GM21723 (cell line): ENCODE measurements at regions not wholly inside any gene's neighbourhood (a gene's known extent, or its start where the extent isn't known, plus 50 kb on each side); places are given as distances from the start of the nearest gene placed in this dataset.
"Not testable (repeated sequence)": the region's sequence is repeated elsewhere in the genome, so short reads cannot be mapped to it uniquely, and the experiment has no call there.

Experiments
- ATAC-seq: cut with Tn5 transposase; IDR thresholded peaks from one replicate; pipeline ENCODE4 v1.9.1; 2021; ENCODE audit warnings: mild to moderate bottlenecking, moderate library complexity; ENCODE audit not compliant: unreplicated experiment

DNA sequence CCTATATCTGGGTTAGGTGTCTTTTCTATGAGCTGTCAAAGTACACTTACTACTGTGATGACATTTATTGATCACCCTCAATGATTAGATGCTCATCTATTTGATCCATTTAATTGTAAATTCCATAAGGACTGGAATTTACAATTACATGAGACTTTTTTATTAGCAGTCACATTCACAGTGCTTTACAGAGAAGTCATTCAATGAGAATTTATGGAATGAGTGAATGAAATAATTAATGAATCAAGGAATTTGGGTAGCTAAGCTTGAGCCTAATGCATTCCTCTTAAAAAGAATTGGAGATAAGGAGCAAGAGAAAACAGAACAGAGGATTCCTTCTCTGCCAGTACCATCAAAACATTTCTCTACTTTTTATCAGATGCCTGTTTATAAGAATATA lies 1437.5 kb upstream of the CDH8 start:
- ATAC-seq, result no peak

GRCh38 chr16:63467513-63467912 lies 1431.3 kb upstream of the CDH8 start:
- ATAC-seq, result no peak

- ATAC-seq, result no peak
Measured at GRCh38 chr16:63462316-63462715, 1426.1 kb upstream of the CDH8 start.

DNA sequence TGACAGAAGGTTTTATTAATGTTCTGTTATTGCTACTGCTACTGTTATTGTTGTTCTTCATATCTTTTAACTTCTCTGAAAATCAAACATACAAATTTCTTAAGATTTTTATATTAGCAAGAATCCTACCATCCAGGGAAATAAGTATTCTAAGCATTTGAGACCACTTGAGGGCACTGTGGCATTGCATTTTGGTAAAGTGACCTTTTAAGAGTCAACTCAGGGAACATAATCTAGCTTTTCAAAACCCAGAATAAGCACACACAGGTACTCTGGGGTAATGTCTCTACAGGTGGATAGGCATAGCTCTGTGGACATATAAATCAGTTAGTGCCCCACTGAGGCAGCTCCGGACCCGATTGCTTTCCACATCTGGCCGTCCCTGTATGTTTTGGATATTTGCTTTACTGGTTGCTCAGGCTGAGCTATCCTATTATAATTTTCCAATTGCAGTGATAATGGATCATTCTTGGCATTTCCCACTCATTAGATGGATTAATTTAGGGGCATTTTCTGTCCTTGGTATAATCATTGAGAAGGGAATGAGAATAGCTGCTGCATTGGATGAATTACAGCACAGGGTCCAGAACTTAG lies 1425.1 kb upstream of the CDH8 start:
- no peak for ATAC-seq

- ATAC-seq, result no peak
Measured at GRCh38 chr16:63458846-63459245, 1422.6 kb upstream of the CDH8 start.

GRCh38 chr16:63457869-63458268 lies 1421.6 kb upstream of the CDH8 start:
- no peak for ATAC-seq

DNA sequence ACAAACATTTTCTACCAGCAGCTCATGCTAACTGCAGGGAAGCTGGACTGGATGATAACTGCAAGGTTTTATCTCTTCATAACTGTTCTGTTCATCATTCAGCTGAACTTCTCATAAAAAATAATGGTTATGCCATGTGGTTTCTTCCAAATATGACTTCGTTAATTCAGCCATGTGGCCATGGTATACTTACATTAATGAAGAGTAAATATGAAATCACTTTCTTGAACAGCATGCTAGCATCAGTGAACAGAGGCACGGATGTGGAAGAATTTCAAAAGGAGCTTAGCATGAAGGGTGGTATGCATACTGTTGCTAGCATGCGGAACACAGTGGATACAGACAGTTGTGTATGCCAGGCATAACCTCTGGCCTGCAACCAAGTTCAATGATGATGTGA lies 1417.0 kb upstream of the CDH8 start:
- no peak for ATAC-seq

DNA sequence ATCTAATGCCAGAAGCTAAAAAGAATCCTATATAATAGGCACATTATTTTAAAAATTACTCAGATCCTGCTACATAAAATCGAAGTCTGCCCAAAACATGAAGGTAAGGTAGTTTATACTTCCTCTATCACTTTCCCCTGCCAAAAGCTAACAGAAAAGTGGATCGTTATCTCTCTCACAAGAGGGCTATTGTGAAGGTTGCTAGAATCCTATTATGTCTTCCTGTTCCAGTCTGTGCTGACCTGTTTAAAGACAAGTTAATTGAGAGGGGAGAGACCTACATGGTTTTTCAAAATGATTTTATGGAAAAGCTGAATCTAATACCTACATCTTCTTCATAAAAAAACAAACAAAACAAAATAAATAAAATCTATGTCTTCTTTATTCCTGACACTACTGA lies 1410.9 kb upstream of the CDH8 start:
- ATAC-seq, result no peak

DNA sequence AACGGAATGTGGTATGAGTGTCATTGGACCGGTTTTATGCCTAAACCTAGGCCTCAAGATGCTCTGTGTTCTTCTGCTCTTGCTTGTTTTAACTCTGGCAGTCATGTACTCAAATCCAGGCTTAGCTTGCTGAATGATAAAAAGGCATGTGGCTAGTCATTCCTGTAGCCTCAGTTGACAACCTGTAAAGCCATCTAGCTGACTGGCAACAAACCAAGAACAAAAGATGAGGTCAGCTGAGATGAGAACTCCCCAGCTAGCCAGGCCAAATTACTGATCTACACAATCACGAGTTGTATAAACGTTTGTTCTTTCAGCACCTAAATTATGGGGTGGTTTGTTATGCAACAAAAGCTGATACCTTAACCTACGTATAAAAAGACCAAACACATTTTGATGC lies 1406.0 kb upstream of the CDH8 start:
- no peak for ATAC-seq

GRCh38 chr16:63426275-63426870 lies 1390.1 kb upstream of the CDH8 start:
- ATAC-seq, result no peak

- ATAC-seq, result no peak
Measured at GRCh38 chr16:63422715-63423114, 1386.5 kb upstream of the CDH8 start.

DNA sequence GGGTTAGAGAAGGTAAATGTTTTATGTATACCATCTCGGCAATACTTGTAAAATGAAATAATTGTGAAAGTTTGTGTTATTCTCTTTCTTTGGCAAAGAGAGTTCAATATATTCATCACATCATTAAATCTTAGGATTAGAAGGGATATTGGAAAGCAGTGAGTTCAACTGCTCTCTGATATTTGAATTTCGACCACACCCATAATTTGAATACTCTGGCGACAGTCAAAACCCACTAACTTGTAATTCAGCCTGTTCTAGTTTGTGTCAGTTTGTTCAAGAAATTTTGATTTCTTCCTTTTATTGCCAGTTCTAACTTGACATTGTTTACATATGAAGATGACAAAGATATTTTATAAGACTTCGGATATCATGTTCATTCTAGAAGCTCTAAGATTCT lies 1380.5 kb upstream of the CDH8 start:
- ATAC-seq, result no peak

DNA sequence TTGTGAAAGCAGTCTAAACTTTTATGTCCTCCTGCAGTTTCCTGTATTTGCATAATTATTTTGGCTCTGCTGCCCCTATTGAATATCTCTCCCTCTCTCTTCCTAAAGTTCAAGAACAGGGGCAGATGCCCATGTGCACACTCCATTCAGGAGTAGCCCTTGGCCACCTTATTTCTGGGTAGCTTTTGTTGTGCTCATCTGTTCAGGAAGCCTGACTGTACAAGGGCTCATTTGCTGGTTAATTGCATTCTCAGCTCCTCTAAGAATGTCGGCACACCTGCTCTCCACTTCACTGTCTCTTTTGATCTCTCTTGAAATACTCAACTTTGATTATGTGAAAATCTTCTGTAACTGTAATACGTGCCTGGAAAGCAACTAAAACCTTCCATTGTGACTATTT lies 1378.8 kb upstream of the CDH8 start:
- no peak for ATAC-seq

- no peak for ATAC-seq
Measured at GRCh38 chr16:63410594-63410993, 1374.4 kb upstream of the CDH8 start.

DNA sequence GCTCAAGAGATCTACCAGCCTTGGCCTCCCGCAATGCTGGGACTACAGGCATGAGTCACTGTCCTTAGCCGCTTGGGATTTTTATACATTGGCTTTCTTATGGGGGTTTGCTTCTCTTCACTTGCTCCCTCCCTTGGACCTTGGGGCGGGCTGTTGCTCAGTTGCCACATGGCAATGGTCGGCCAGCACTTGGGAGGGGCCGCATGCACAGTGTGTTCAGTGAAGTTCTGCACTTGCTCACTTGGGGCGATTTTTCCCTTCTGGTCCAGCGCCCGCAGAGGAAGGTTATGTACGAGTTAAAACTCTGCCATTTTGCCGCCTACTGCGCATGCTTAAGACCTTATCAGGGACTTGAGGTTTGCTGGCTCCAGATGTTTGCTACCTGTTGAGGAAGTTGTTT lies 1367.6 kb upstream of the CDH8 start:
- ATAC-seq, result no peak

DNA sequence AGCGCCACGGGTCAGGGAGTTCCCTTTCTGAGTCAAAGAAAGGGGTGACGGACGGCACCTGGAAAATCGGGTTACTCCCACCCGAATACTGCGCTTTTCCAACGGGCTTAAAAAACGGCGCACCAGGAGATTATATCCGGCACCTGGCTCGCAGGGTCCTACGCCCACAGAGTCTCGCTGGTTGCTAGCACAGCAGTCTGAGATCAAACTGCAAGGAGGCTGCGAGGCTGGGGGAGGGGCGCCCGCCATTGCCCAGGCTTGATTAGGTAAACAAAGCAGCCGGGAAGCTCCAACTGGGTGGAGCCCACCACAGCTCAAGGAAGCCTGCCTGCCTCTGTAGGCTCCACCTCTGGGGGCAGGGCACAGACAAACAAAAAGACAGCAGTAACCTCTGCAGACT lies 1352.0 kb upstream of the CDH8 start:
- not testable (repeated sequence) for ATAC-seq

GRCh38 chr16:63385714-63386432 lies 1349.6 kb upstream of the CDH8 start:
- no peak for ATAC-seq

GRCh38 chr16:63373744-63374143 lies 1337.5 kb upstream of the CDH8 start:
- no peak for ATAC-seq

- no peak for ATAC-seq
Measured at GRCh38 chr16:63372815-63373214, 1336.6 kb upstream of the CDH8 start.

DNA sequence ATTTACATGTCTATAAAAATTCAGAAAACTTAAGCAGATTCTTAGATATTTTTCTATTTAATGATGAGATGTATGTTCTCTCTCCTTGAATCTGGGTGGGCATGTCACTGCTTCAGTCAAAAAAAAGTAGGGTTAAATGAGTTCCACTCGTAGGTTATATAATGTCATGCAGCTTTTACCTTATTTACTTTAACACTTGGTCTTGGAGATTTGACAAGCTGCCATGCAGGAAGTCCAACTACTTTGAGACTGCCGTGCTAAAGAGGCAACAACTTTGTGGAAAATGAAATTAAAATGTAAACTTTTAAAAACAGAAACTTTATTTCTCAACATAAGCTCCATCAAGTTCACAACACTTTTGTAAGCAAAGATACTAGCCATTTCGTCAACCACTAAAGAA lies 1336.0 kb upstream of the CDH8 start:
- no peak for ATAC-seq

- ATAC-seq, result no peak
Measured at GRCh38 chr16:63365649-63366304, 1329.5 kb upstream of the CDH8 start.

GRCh38 chr16:63363738-63364137 lies 1327.5 kb upstream of the CDH8 start:
- ATAC-seq, result no peak
